Natural killer cell (primary cell): ENCODE measurements at regions not wholly inside any gene's neighbourhood (a gene's known extent, or its start where the extent isn't known, plus 50 kb on each side); places are given as distances from the start of the nearest gene placed in this dataset.

ENCODE experiments used
- ATAC-seq, 3 donors: fragments of 150-1000 bp in 2 of 3; fragments of 200-7000 bp in 1 of 3; cut with Tn5 transposase; 1 replicate in 1 of 3; 2 replicates in 2 of 3; pipeline ENCODE4 v1.10.0; 2021; ENCODE audit warnings: mild to moderate bottlenecking in 2 of 3, moderate library complexity in 2 of 3
- DNase-seq, 2 donors: peaks; one replicate each; pipeline versions ENCODE4 v3.0.0 to v3.0.0-alpha.2; 2013 to 2021; ENCODE audit warnings: mixed read lengths in 1 of 2
- H3K27ac ChIP-seq: one replicate; pipeline ENCODE4 v1.5.1; 2013; ENCODE audit warnings: mild to moderate bottlenecking, low read length
- H3K27me3 ChIP-seq: one replicate; pipeline ENCODE4 v1.6.1; 2013; ENCODE audit warnings: low read length; ENCODE audit not compliant: control insufficient read depth, insufficient read depth
- H3K36me3 ChIP-seq: one replicate; pipeline ENCODE4 v1.6.1; 2013; ENCODE audit warnings: low read length; ENCODE audit not compliant: control insufficient read depth, insufficient read depth
- H3K4me1 ChIP-seq: one replicate; pipeline ENCODE4 v1.6.1; 2013; ENCODE audit warnings: low read length; ENCODE audit not compliant: control insufficient read depth, insufficient read depth
- H3K4me3 ChIP-seq: one replicate; pipeline ENCODE4 v1.5.1; 2013; ENCODE audit warnings: low read length
- H3K9me3 ChIP-seq: one replicate; pipeline ENCODE4 v1.6.1; 2013; ENCODE audit warnings: low read length; ENCODE audit not compliant: control insufficient read depth, insufficient read depth
- H3K27ac Mint-ChIP-seq, 2 donors: one replicate each; pipeline ENCODE4 v1.8.0; 2022; ENCODE audit warnings: mild to moderate bottlenecking in 2 of 2, mixed read lengths in 2 of 2, moderate library complexity in 1 of 2
- H3K27me3 Mint-ChIP-seq, 2 donors: one replicate each; pipeline ENCODE4 v1.8.0; 2022; ENCODE audit warnings: low read depth in 2 of 2, mixed read lengths in 2 of 2
- H3K36me3 Mint-ChIP-seq: one replicate; pipeline ENCODE4 v1.8.0; 2022; ENCODE audit warnings: mixed read lengths
- H3K4me1 Mint-ChIP-seq, 2 donors: one replicate each; pipeline ENCODE4 v1.8.0; 2022; ENCODE audit warnings: mixed read lengths in 2 of 2
- H3K4me3 Mint-ChIP-seq: one replicate; pipeline ENCODE4 v1.8.0; 2022; ENCODE audit warnings: mild to moderate bottlenecking, moderate library complexity, mixed read lengths
- H3K9me3 Mint-ChIP-seq, 2 donors: one replicate each; pipeline ENCODE4 v1.8.0; 2022; ENCODE audit warnings: mixed read lengths in 2 of 2
- WGBS: methylation state at CpG from one replicate; pipeline ENCODE4 v1.1.7; 2013; ENCODE audit warnings: missing lambda C conversion rate; ENCODE audit not compliant: insufficient coverage; 5-methylcytosine and 5-hydroxymethylcytosine counted together
- intact Hi-C: fragments of 100-400 bp; cut with micrococcal nuclease; formaldehyde crosslinking; loops from one replicate; pipeline ENCODE4 v1.14.2; 2022
- TF ChIP-seq, protein P1 (sequence below): fragments of 200-600 bp; IDR thresholded peaks from one replicate; pipeline ENCODE4 v1.8.0; 2022; ENCODE audit warnings: antibody characterized with exemption

DNA sequence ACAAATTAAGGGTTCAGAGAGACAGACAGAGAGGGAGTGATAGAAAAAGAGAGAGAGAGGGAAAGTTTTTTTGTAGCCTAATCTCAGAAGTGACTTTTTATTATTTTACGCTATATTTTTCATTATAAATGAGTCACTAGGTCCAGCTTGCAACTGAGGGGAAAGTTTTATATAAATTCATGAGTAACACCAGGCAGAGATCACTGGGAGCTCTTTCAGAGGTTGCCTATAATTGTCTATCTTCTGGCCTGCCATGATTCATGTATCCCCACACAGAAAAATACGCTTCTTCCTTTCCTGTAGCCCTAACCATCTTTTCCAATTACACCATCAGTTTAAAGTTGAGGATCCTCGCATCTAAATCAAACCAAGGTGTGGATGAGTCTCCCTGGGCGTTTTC, 467.9 kb downstream of the SLITRK1 start:
- Histone ChIP-seq H3K4me1 (no peaks in the 10 kb centered on the region), H3K9me3 (no peaks in the 10 kb centered on the region), H3K27me3 (no peaks in the 10 kb centered on the region), H3K36me3 (no peaks in the 10 kb centered on the region), H3K27ac (no peak overlapping the region), H3K4me3 (no peak overlapping the region)
- intact Hi-C loops: no loop called here
- no peak for ATAC-seq
- H3K4me3 Mint-ChIP-seq: no peak overlapping the region
- H3K9me3 Mint-ChIP-seq: peaks cover 9 to 31% of the 10 kb centered on the region in 2 donors
- no peak overlapping the region for H3K27ac Mint-ChIP-seq
- DNase-seq: no peak
- TF ChIP-seq, protein P1, sequence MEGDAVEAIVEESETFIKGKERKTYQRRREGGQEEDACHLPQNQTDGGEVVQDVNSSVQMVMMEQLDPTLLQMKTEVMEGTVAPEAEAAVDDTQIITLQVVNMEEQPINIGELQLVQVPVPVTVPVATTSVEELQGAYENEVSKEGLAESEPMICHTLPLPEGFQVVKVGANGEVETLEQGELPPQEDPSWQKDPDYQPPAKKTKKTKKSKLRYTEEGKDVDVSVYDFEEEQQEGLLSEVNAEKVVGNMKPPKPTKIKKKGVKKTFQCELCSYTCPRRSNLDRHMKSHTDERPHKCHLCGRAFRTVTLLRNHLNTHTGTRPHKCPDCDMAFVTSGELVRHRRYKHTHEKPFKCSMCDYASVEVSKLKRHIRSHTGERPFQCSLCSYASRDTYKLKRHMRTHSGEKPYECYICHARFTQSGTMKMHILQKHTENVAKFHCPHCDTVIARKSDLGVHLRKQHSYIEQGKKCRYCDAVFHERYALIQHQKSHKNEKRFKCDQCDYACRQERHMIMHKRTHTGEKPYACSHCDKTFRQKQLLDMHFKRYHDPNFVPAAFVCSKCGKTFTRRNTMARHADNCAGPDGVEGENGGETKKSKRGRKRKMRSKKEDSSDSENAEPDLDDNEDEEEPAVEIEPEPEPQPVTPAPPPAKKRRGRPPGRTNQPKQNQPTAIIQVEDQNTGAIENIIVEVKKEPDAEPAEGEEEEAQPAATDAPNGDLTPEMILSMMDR: no peak
- H3K4me1 Mint-ChIP-seq: no peaks in the 10 kb centered on the region
- no peaks in the 10 kb centered on the region for H3K27me3 Mint-ChIP-seq
- WGBS: 73% methylated on average over 3 of the region's 4 CpGs
- H3K36me3 Mint-ChIP-seq: peaks cover 10% of the 10 kb centered on the region

DNA sequence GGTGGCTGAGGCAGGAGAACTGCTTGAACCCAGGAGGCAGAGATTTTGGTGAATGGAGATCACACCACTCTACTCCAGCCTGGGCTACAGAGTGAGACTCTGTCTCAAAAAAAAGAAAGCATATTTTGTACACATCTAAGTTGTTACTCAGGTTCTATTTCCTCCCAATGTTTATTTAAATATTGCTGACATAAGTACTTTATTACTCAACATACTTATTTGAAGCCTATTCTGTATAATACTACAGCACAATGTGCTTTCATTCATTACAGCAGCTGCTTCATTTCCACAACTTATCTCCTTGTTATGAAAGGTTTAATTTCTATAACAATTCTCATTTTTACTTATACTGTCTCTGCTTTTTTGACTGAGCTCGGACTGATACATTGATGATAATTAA, 495.7 kb downstream of the SLITRK1 start:
- no CpG with 5 or more reads among the region's 1 CpG for WGBS
- H3K36me3 Mint-ChIP-seq: no peaks in the 10 kb centered on the region
- H3K9me3 Mint-ChIP-seq: peaks cover 9 to 10% of the 10 kb centered on the region in 2 donors

DNA sequence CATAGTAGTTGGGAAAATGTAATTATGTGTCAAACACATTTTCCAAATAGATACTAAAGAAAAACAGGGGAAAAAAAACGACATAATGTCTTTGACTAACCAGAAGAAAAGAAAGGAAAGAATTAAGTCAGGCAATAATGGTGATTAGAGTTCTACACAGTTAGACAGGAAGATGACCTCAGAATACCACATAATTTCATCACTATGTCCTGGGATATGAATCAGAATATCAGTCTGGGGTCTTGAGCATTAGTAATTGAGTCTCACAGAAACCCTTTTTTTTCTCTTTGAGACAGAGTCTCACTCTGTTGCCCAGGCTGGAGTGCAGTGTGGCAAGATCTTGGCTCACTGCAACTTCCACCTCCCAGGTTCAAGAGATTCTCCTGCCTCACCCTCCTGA, 503.4 kb downstream of the SLITRK1 start:
- Histone ChIP-seq H3K4me1 (no peaks in the 10 kb centered on the region), H3K27me3 (no peaks in the 10 kb centered on the region), H3K9me3 (peaks cover 5% of the 10 kb centered on the region), H3K36me3 (no peaks in the 10 kb centered on the region), H3K4me3 (no peak overlapping the region), H3K27ac (no peak overlapping the region)
- H3K27me3 Mint-ChIP-seq: no peaks in the 10 kb centered on the region
- DNase-seq (no peak), ATAC-seq (no peak)
- peaks cover 5 to 12% of the 10 kb centered on the region in 2 donors for H3K9me3 Mint-ChIP-seq
- TF ChIP-seq, protein P1: no peak
- intact Hi-C loops: no loop called here
- whole genome bisulfite sequencing: no CpG with 5 or more reads among the region's 1 CpG
- H3K4me1 Mint-ChIP-seq: no peaks in the 10 kb centered on the region
- no peak overlapping the region for H3K27ac Mint-ChIP-seq
- no peaks in the 10 kb centered on the region for H3K36me3 Mint-ChIP-seq
- H3K4me3 Mint-ChIP-seq: no peak overlapping the region

More for the DNA sequence above, 495.7 kb downstream of the SLITRK1 start:
- ATAC-seq: no peak
- Histone ChIP-seq H3K4me1 (no peaks in the 10 kb centered on the region), H3K36me3 (no peaks in the 10 kb centered on the region), H3K27ac (no peak overlapping the region), H3K27me3 (no peaks in the 10 kb centered on the region), H3K9me3 (no peaks in the 10 kb centered on the region), H3K4me3 (no peak overlapping the region)
- Mint-ChIP-seq H3K4me3 (no peak overlapping the region), H3K27ac (no peak overlapping the region), H3K4me1 (no peaks in the 10 kb centered on the region), H3K27me3 (no peaks in the 10 kb centered on the region)
- intact Hi-C loops: no loop called here
- TF ChIP-seq, protein P1: no peak
- no peak for DNase-seq

DNA sequence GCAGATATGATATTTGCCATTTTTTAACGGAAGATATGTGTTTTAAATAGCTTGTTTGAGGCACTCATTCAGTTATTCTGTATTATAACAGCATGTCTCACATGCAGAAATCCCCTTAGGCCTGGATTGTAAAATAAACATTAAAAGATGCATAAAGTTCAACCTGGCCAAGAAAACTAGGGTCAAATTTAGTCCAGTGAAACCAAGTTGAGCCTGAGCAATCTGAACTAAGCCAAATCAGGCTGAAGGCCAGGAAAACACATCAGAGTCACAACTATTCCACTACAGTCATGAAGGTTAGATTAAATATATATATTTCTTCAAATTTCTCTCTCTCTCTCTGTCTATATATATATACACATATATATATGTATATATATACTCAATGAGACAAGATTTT, 504.8 kb downstream of the SLITRK1 start:
- Histone ChIP-seq H3K36me3 (no peaks in the 10 kb centered on the region), H3K9me3 (peaks cover 8% of the 10 kb centered on the region), H3K4me3 (no peak overlapping the region), H3K27ac (no peak overlapping the region), H3K27me3 (no peaks in the 10 kb centered on the region), H3K4me1 (no peaks in the 10 kb centered on the region)
- no peak overlapping the region for H3K27ac Mint-ChIP-seq
- peaks cover 11 to 20% of the 10 kb centered on the region in 2 donors for H3K9me3 Mint-ChIP-seq
- no peak overlapping the region for H3K4me3 Mint-ChIP-seq
- ATAC-seq (no peak), DNase-seq (no peak)
- no CpG with 5 or more reads among the region's 1 CpG for WGBS
- H3K27me3 Mint-ChIP-seq: no peaks in the 10 kb centered on the region
- H3K4me1 Mint-ChIP-seq: no peaks in the 10 kb centered on the region
- H3K36me3 Mint-ChIP-seq: peaks cover 6% of the 10 kb centered on the region
- TF ChIP-seq, protein P1: no peak
- intact Hi-C loops: no loop called here
